GM23338 (cell line): ENCODE measurements at regions not wholly inside any gene's neighbourhood (a gene's known extent, or its start where the extent isn't known, plus 50 kb on each side); places are given as distances from the start of the nearest gene placed in this dataset.

Source experiments
- ATAC-seq: fragments of 200-7000 bp; cut with Tn5 transposase; 3 replicates; pipeline ENCODE4 v1.9.1; 2020
- DNase-seq: peaks from one replicate; pipeline ENCODE4 v3.0.0-alpha.2; 2015; ENCODE audit warnings: low spot score
- H2AFZ ChIP-seq: fragments of 200-600 bp; sonication (generic); 2 replicates; pipeline ENCODE4 v1.8.0; 2016; ENCODE audit warnings: antibody characterized with exemption, mild to moderate bottlenecking, moderate library complexity
- H3F3A ChIP-seq: fragments of 200-600 bp; sonication (generic); replicated peaks from 2 replicates; pipeline ENCODE4 v1.8.0; 2017; ENCODE audit warnings: antibody characterized with exemption, mixed run types, low read depth
- H3K27ac ChIP-seq: fragments of 200-600 bp; sonication (generic); 2 replicates; pipeline ENCODE4 v1.6.1; 2016; ENCODE audit warnings: low read depth
- H3K27me3 ChIP-seq: fragments of 200-600 bp; sonication (generic); 2 replicates; pipeline ENCODE4 v1.8.0; 2016; ENCODE audit warnings: mild to moderate bottlenecking, mixed run types, moderate library complexity; ENCODE audit not compliant: insufficient read depth
- H3K36me3 ChIP-seq: fragments of 200-600 bp; sonication (generic); 2 replicates; pipeline ENCODE4 v1.8.0; 2016; ENCODE audit warnings: mild to moderate bottlenecking; ENCODE audit not compliant: insufficient read depth
- H3K4me1 ChIP-seq: fragments of 200-600 bp; sonication (generic); 2 replicates; pipeline ENCODE4 v1.8.0; 2016; ENCODE audit warnings: mild to moderate bottlenecking, moderate library complexity; ENCODE audit not compliant: insufficient read depth
- H3K4me2 ChIP-seq: fragments of 200-600 bp; sonication (generic); 2 replicates; pipeline ENCODE4 v1.7.1; 2017; ENCODE audit warnings: mixed run types
- H3K4me3 ChIP-seq: fragments of 200-600 bp; sonication (generic); 2 replicates; pipeline ENCODE4 v1.6.1; 2016; ENCODE audit warnings: mixed run types
- H3K79me2 ChIP-seq: fragments of 200-600 bp; sonication (generic); replicated peaks from 2 replicates; pipeline ENCODE4 v1.8.0; 2017; ENCODE audit warnings: mild to moderate bottlenecking; ENCODE audit not compliant: insufficient read depth
- H3K9me2 ChIP-seq: fragments of 200-600 bp; sonication (generic); 2 replicates; pipeline ENCODE4 v1.8.0; 2017; ENCODE audit not compliant: insufficient read depth
- H4K20me1 ChIP-seq: fragments of 200-600 bp; sonication (generic); replicated peaks from 2 replicates; pipeline ENCODE4 v1.8.0; 2017; ENCODE audit warnings: mild to moderate bottlenecking; ENCODE audit not compliant: insufficient read depth
- H3K27ac Mint-ChIP-seq: 2 replicates; pipeline ENCODE4 v1.8.0; 2020; ENCODE audit warnings: inconsistent platforms, mild to moderate bottlenecking, moderate library complexity, mixed read lengths
- H3K27me3 Mint-ChIP-seq: 3 replicates; pipeline ENCODE4 v1.8.0; 2022; ENCODE audit warnings: low read depth, mild to moderate bottlenecking, moderate library complexity, mixed read lengths, inconsistent platforms; ENCODE audit not compliant: insufficient read depth, poor library complexity
- H3K36me3 Mint-ChIP-seq: 3 replicates; pipeline ENCODE4 v1.8.0; 2021; ENCODE audit warnings: low read depth, mild to moderate bottlenecking, inconsistent platforms, moderate library complexity, mixed read lengths
- H3K4me1 Mint-ChIP-seq: 3 replicates; pipeline ENCODE4 v1.8.0; 2020; ENCODE audit warnings: mild to moderate bottlenecking, inconsistent platforms, mixed read lengths
- H3K4me3 Mint-ChIP-seq: 3 replicates; pipeline ENCODE4 v1.8.0; 2021; ENCODE audit warnings: moderate library complexity, mild to moderate bottlenecking, inconsistent platforms, mixed read lengths
- H3K9me3 Mint-ChIP-seq: 3 replicates; pipeline ENCODE4 v1.8.0; 2020; ENCODE audit warnings: moderate library complexity, mild to moderate bottlenecking, inconsistent platforms, mixed read lengths
- CREB1 ChIP-seq: fragments of 250-450 bp; sonication (Bioruptor Pico); IDR thresholded peaks from 2 replicates; pipeline ENCODE4 v1.5.0; 2020; ENCODE audit warnings: low read depth, mild to moderate bottlenecking, moderate library complexity
- CTCF ChIP-seq, 2 experiments: fragments of 200-600 bp in 1 of 2; sonication (generic) in 1 of 2; conservative IDR thresholded peaks; 2 replicates each; pipeline versions ENCODE4 v1.5.1 to v1.6.1; 2016 to 2017; ENCODE audit warnings: antibody characterized with exemption in 2 of 2, low read depth in 2 of 2, mild to moderate bottlenecking in 2 of 2, moderate library complexity in 1 of 2
- ETS1 ChIP-seq: IDR thresholded peaks from 2 replicates; pipeline ENCODE4 v1.6.1; 2016; ENCODE audit warnings: antibody characterized with exemption
- EZH2 ChIP-seq: fragments of 200-600 bp; sonication (generic); IDR thresholded peaks from one replicate; pipeline ENCODE4 v1.8.0; 2017; ENCODE audit warnings: antibody characterized with exemption, mild to moderate bottlenecking, low read depth; ENCODE audit not compliant: unreplicated experiment
- EZH2phosphoT487 ChIP-seq: fragments of 200-600 bp; sonication (generic); IDR thresholded peaks from one replicate; pipeline ENCODE4 v1.8.1; 2018; ENCODE audit warnings: antibody characterized with exemption; ENCODE audit not compliant: unreplicated experiment
- JUNB ChIP-seq: IDR thresholded peaks from one replicate; pipeline ENCODE4 v1.6.1; 2016; ENCODE audit warnings: antibody characterized with exemption; ENCODE audit not compliant: unreplicated experiment
- NANOG ChIP-seq: IDR thresholded peaks from 2 replicates; pipeline ENCODE4 v1.6.1; 2016; ENCODE audit warnings: antibody characterized with exemption, borderline replicate concordance
- POLR2AphosphoS5 ChIP-seq: IDR thresholded peaks from 2 replicates; pipeline ENCODE4 v1.6.1; 2016; ENCODE audit warnings: antibody characterized with exemption, low read depth
- REST ChIP-seq: IDR thresholded peaks from one replicate; pipeline ENCODE4 v1.6.1; 2018; ENCODE audit warnings: antibody characterized with exemption; ENCODE audit not compliant: unreplicated experiment
- STAT1 ChIP-seq: IDR thresholded peaks from one replicate; pipeline ENCODE4 v1.6.1; 2016; ENCODE audit warnings: antibody characterized with exemption; ENCODE audit not compliant: unreplicated experiment
- ZNF114 ChIP-seq: fragments of 250-450 bp; sonication (Bioruptor Pico); IDR thresholded peaks from 2 replicates; pipeline ENCODE4 v1.5.0; 2020; ENCODE audit warnings: mild to moderate bottlenecking, moderate library complexity
- ZNF331 ChIP-seq: fragments of 250-450 bp; sonication (Bioruptor Pico); IDR thresholded peaks from 2 replicates; pipeline ENCODE4 v1.5.0; 2020; ENCODE audit warnings: low read depth, mild to moderate bottlenecking, moderate library complexity
- ZNF462 ChIP-seq: fragments of 250-450 bp; sonication (Bioruptor Pico); IDR thresholded peaks from 2 replicates; pipeline ENCODE4 v1.5.0; 2020; ENCODE audit warnings: mild to moderate bottlenecking, moderate library complexity

- Mint-ChIP-seq H3K36me3 (no peaks in the 10 kb centered on the region), H3K27ac (no peak overlapping the region), H3K4me3 (no peak overlapping the region), H3K9me3 (no peaks in the 10 kb centered on the region), H3K27me3 (peaks cover 4% of the 10 kb centered on the region), H3K4me1 (peaks cover 5% of the 10 kb centered on the region)
- no peaks in the 10 kb centered on the region for H3K36me3 ChIP-seq
- H3K9me2 ChIP-seq, result 0 out of 2 replicates have a peak, but pooled peaks cover 2% of the 10 kb centered on the region
- H3K27ac ChIP-seq, result no peak overlapping the region
- H3K27me3 ChIP-seq, result peaks cover 20% of the 10 kb centered on the region
- no peak overlapping the region for H2AFZ ChIP-seq
- H3K4me3 ChIP-seq, result no peak overlapping the region
- H3F3A ChIP-seq, result no peaks in the 10 kb centered on the region
- no peaks in the 10 kb centered on the region for H4K20me1 ChIP-seq
- TF ChIP-seq POLR2AphosphoS5, result no peak
- no peak for TF ChIP-seq CREB1 (CRISPR knock-in tag)
- no peak for TF ChIP-seq ETS1
- TF ChIP-seq STAT1, result no peak
- TF ChIP-seq EZH2phosphoT487, result no peak
- no peak for TF ChIP-seq REST
- TF ChIP-seq ZNF462, result no peak
- no peak for TF ChIP-seq NANOG
- no peak for TF ChIP-seq ZNF331 (CRISPR knock-in tag)
- no peak for TF ChIP-seq EZH2
- TF ChIP-seq CTCF (conservative IDR thresholded peaks at IDR 0.05; ENCODE audit: low read depth in 2 of 2), result no peak
- TF ChIP-seq JUNB, result no peak
- no peak for TF ChIP-seq ZNF114
- no peaks in the 10 kb centered on the region; the same call in 1 of the 2 replicates for H3K4me1 ChIP-seq
- ATAC-seq (no peak), DNase-seq (no peak)
- H3K79me2 ChIP-seq, result no peaks in the 10 kb centered on the region
- H3K4me2 ChIP-seq, result no peak overlapping the region
Measured at GRCh38 chr20:59399426-59400099, 99.2 kb downstream of the EDN3 start.
